GM18511 (cell line): ENCODE measurements at regions not wholly inside any gene's neighbourhood (a gene's known extent, or its start where the extent isn't known, plus 50 kb on each side); places are given as distances from the start of the nearest gene placed in this dataset.

ENCODE experiments used
- ATAC-seq: cut with Tn5 transposase; IDR thresholded peaks from one replicate; pipeline ENCODE4 v1.9.1; 2021; ENCODE audit warnings: mild to moderate bottlenecking, moderate library complexity; ENCODE audit not compliant: unreplicated experiment

- no peak for ATAC-seq
These were observed 344.6 kb upstream of the MARCKS start for GRCh38 chr6:113512576-113512975.

GRCh38 chr6:113513086-113513485 is 344.1 kb upstream of the MARCKS start:
- no peak for ATAC-seq

GRCh38 chr6:113522376-113522775 is 334.8 kb upstream of the MARCKS start:
- ATAC-seq, result no peak

- no peak for ATAC-seq
These were observed 332.3 kb upstream of the MARCKS start for GRCh38 chr6:113524826-113525225.

GRCh38 chr6:113526553-113526952 is 330.6 kb upstream of the MARCKS start:
- no peak for ATAC-seq

GRCh38 chr6:113526995-113527394 is 330.1 kb upstream of the MARCKS start:
- ATAC-seq, result no peak

- no peak for ATAC-seq
These were observed 329.0 kb upstream of the MARCKS start for GRCh38 chr6:113528111-113528510.

- ATAC-seq, result no peak
These were observed 327.9 kb upstream of the MARCKS start for GRCh38 chr6:113529196-113529595.

- ATAC-seq, result no peak
These were observed 327.3 kb upstream of the MARCKS start for GRCh38 chr6:113529879-113530278.

- ATAC-seq, result no peak
These were observed 326.4 kb upstream of the MARCKS start for GRCh38 chr6:113530769-113531168.

- ATAC-seq, result no peak
These were observed 317.9 kb upstream of the MARCKS start for GRCh38 chr6:113539202-113539601.

GRCh38 chr6:113539623-113540022 is 317.5 kb upstream of the MARCKS start:
- no peak for ATAC-seq

GRCh38 chr6:113540466-113540865 is 316.7 kb upstream of the MARCKS start:
- ATAC-seq, result no peak

- no peak for ATAC-seq
These were observed 306.0 kb upstream of the MARCKS start for GRCh38 chr6:113551168-113551567.

GRCh38 chr6:113556775-113557174 is 300.4 kb upstream of the MARCKS start:
- no peak for ATAC-seq

GRCh38 chr6:113558431-113558830 is 298.7 kb upstream of the MARCKS start:
- no peak for ATAC-seq

- ATAC-seq, result no peak
These were observed 298.2 kb upstream of the MARCKS start for GRCh38 chr6:113558966-113559365.

- no peak for ATAC-seq
These were observed 296.8 kb upstream of the MARCKS start for GRCh38 chr6:113560376-113560775.

GRCh38 chr6:113560908-113561307 is 296.2 kb upstream of the MARCKS start:
- ATAC-seq, result no peak

- no peak for ATAC-seq
These were observed 294.9 kb upstream of the MARCKS start for GRCh38 chr6:113562248-113562647.

GRCh38 chr6:113564371-113565171 is 292.6 kb upstream of the MARCKS start:
- ATAC-seq, result peak; percentile 75

- no peak for ATAC-seq
These were observed 291.8 kb upstream of the MARCKS start for GRCh38 chr6:113565306-113565705.

- ATAC-seq, result no peak
These were observed 287.0 kb upstream of the MARCKS start for GRCh38 chr6:113570161-113570560.
